Uterus (tissue), 3 donors: ENCODE measurements at regions not wholly inside any gene's neighbourhood (a gene's known extent, or its start where the extent isn't known, plus 50 kb on each side); places are given as distances from the start of the nearest gene placed in this dataset.

ENCODE experiments used
- DNase-seq, 2 donors: peaks; one replicate each; pipeline ENCODE4 v3.0.0-alpha.2; 2019 to 2020
- H3K27ac ChIP-seq, 2 donors: fragments of 200-600 bp; sonication (generic); 1 replicate in 1 of 2; 2 replicates in 1 of 2; pipeline ENCODE4 v1.5.1; 2016 to 2018
- H3K27me3 ChIP-seq, 2 donors: fragments of 200-600 bp; sonication (generic); one replicate each; pipeline ENCODE4 v1.5.1; 2018 to 2019; ENCODE audit warnings: control low read depth in 1 of 2
- H3K36me3 ChIP-seq, 2 donors: fragments of 200-600 bp; sonication (generic); one replicate each; pipeline ENCODE4 v1.5.1; 2019; ENCODE audit warnings: control low read depth in 1 of 2
- H3K4me1 ChIP-seq, 2 donors: fragments of 200-600 bp; sonication (generic); one replicate each; pipeline ENCODE4 v1.5.1; 2018 to 2019; ENCODE audit warnings: control low read depth in 1 of 2
- H3K4me3 ChIP-seq, 2 donors: fragments of 200-600 bp; sonication (generic); 1 replicate in 1 of 2; 2 replicates in 1 of 2; pipeline ENCODE4 v1.5.1; 2018 to 2019; ENCODE audit warnings: mild to moderate bottlenecking in 1 of 2
- H3K9me3 ChIP-seq, 2 donors: fragments of 200-600 bp; sonication (generic); one replicate each; pipeline ENCODE4 v1.5.1; 2019; ENCODE audit warnings: control low read depth in 1 of 2
- CTCF ChIP-seq, 4 experiments: fragments of 200-600 bp in 2 of 4; fragments of 450-650 bp in 2 of 4; sonication (generic) in 2 of 4; IDR thresholded peaks; one replicate each; pipeline ENCODE4 v1.5.1; 2016 to 2019; ENCODE audit warnings: antibody characterized with exemption in 4 of 4, mild to moderate bottlenecking in 2 of 4, moderate library complexity in 1 of 4
- POLR2A ChIP-seq, 2 donors: fragments of 450-650 bp; IDR thresholded peaks; one replicate each; pipeline ENCODE4 v1.6.1; 2016; ENCODE audit warnings: antibody characterized with exemption in 2 of 2, mild to moderate bottlenecking in 1 of 2, moderate library complexity in 1 of 2
- intact Hi-C: fragments of 100-400 bp; cut with DNase I; formaldehyde crosslinking; loops from one replicate; pipeline ENCODE4 v1.15.1; 2023; ENCODE audit warnings: low total_unique reads
- donor health status: DM: yes; HTN: yes; CAD: no.

- TF ChIP-seq POLR2A (IDR thresholded peaks at IDR 0.05) (no peak), CTCF (IDR thresholded peaks at IDR 0.05) (no peak)
- no peak for DNase-seq
- Histone ChIP-seq H3K27ac (no peak overlapping the region), H3K27me3 (no peaks in the 10 kb centered on the region), H3K36me3 (no peaks in the 10 kb centered on the region), H3K9me3 (no peaks in the 10 kb centered on the region), H3K4me3 (no peak overlapping the region), H3K4me1 (no peaks in the 10 kb centered on the region)
- intact Hi-C loops = no loop called here
Measured at GRCh38 chr19:28281676-28282075, 931.3 kb downstream of the UQCRFS1 start.

- no peaks in the 10 kb centered on the region for H3K27me3 ChIP-seq
- no peaks in the 10 kb centered on the region for H3K9me3 ChIP-seq
- H3K4me1 ChIP-seq = no peaks in the 10 kb centered on the region
- intact Hi-C loops = no loop called here
- DNase-seq = no peak
- H3K4me3 ChIP-seq = no peak overlapping the region
- TF ChIP-seq CTCF (IDR thresholded peaks at IDR 0.05) (no peak), POLR2A (IDR thresholded peaks at IDR 0.05) (no peak)
- H3K36me3 ChIP-seq = no peaks in the 10 kb centered on the region
- H3K27ac ChIP-seq = no peak overlapping the region
Measured at GRCh38 chr19:28264556-28264955, 948.4 kb downstream of the UQCRFS1 start.

- no peak for TF ChIP-seq CTCF (IDR thresholded peaks at IDR 0.05)
- no peak for TF ChIP-seq POLR2A (IDR thresholded peaks at IDR 0.05)
- Histone ChIP-seq H3K4me1 (no peaks in the 10 kb centered on the region), H3K4me3 (no peak overlapping the region), H3K9me3 (no peaks in the 10 kb centered on the region), H3K36me3 (no peaks in the 10 kb centered on the region), H3K27me3 (no peaks in the 10 kb centered on the region), H3K27ac (no peak overlapping the region)
- intact Hi-C loops = no loop called here
- DNase-seq = no peak
Measured at GRCh38 chr19:28258829-28259228, 954.1 kb downstream of the UQCRFS1 start.

GRCh38 chr19:28257396-28257795 lies 955.6 kb downstream of the UQCRFS1 start:
- no peak for DNase-seq
- Histone ChIP-seq H3K36me3 (no peaks in the 10 kb centered on the region), H3K9me3 (no peaks in the 10 kb centered on the region), H3K4me1 (no peaks in the 10 kb centered on the region), H3K27ac (no peak overlapping the region), H3K4me3 (no peak overlapping the region), H3K27me3 (no peaks in the 10 kb centered on the region)
- TF ChIP-seq CTCF (IDR thresholded peaks at IDR 0.05) (no peak), POLR2A (IDR thresholded peaks at IDR 0.05) (no peak)
- intact Hi-C loops = no loop called here

- Histone ChIP-seq H3K36me3 (no peaks in the 10 kb centered on the region), H3K27ac (no peak overlapping the region), H3K9me3 (no peaks in the 10 kb centered on the region), H3K27me3 (no peaks in the 10 kb centered on the region), H3K4me3 (no peak overlapping the region), H3K4me1 (no peaks in the 10 kb centered on the region)
- DNase-seq = no peak
- TF ChIP-seq POLR2A (IDR thresholded peaks at IDR 0.05) = no peak
- no peak for TF ChIP-seq CTCF (IDR thresholded peaks at IDR 0.05)
- intact Hi-C loops = no loop called here
Measured at GRCh38 chr19:28247243-28247642, 965.7 kb downstream of the UQCRFS1 start.
